ENCODE measurements at regions not wholly inside any gene's neighbourhood (a gene's known extent, or its start where the extent isn't known, plus 50 kb on each side); places are given as distances from the start of the nearest gene placed in this dataset.
"Not testable (repeated sequence)": the region's sequence is repeated elsewhere in the genome, so short reads cannot be mapped to it uniquely, and the experiment has no call there.

GRCh38 chrX:122641826-122642225 lies 542.3 kb upstream of the GRIA3 start:
- DNase-seq = no peak
- no peak overlapping the region for H3K27ac ChIP-seq
- no peaks in the 10 kb centered on the region for H3K4me1 ChIP-seq
- no peaks in the 10 kb centered on the region for H3K27me3 ChIP-seq
- TF ChIP-seq CTCF (IDR thresholded peaks at IDR 0.05) = no peak
- TF ChIP-seq POLR2A (IDR thresholded peaks at IDR 0.05) = no peak
- intact Hi-C loops (cut with DNase I; ENCODE audit: low total_unique reads) = no loop called here
- H3K9me3 ChIP-seq = no peaks in the 10 kb centered on the region
- H3K36me3 ChIP-seq = no peaks in the 10 kb centered on the region
- H3K4me3 ChIP-seq = no peak overlapping the region

GRCh38 chrX:122655256-122655655 lies 528.8 kb upstream of the GRIA3 start:
- H3K36me3 ChIP-seq, H3K4me3 ChIP-seq: not testable (repeated sequence)

GRCh38 chrX:122666601-122667000 lies 517.5 kb upstream of the GRIA3 start:
- Histone ChIP-seq H3K4me1 (no peaks in the 10 kb centered on the region), H3K27me3 (no peaks in the 10 kb centered on the region), H3K9me3 (no peaks in the 10 kb centered on the region), H3K27ac (no peak overlapping the region), H3K4me3 (no peak overlapping the region), H3K36me3 (no peaks in the 10 kb centered on the region)
- intact Hi-C loops (cut with DNase I; ENCODE audit: low total_unique reads) = no loop called here
- no peak for TF ChIP-seq CTCF (IDR thresholded peaks at IDR 0.05)
- no peak for TF ChIP-seq POLR2A (IDR thresholded peaks at IDR 0.05)
- no peak for DNase-seq

More at GRCh38 chrX:122655256-122655655, 528.8 kb upstream of the GRIA3 start:
- H3K9me3 ChIP-seq; H3K4me1 ChIP-seq; DNase-seq; H3K27me3 ChIP-seq; H3K27ac ChIP-seq; intact Hi-C loops (cut with DNase I; ENCODE audit: low total_unique reads): not testable (repeated sequence)

GRCh38 chrX:122667667-122668066 lies 516.4 kb upstream of the GRIA3 start:
- intact Hi-C loops (cut with DNase I; ENCODE audit: low total_unique reads) = no loop called here
- no peak for DNase-seq

GRCh38 chrX:122703762-122704161 lies 480.3 kb upstream of the GRIA3 start:
- no peaks in the 10 kb centered on the region for H3K4me1 ChIP-seq

More at GRCh38 chrX:122667667-122668066, 516.4 kb upstream of the GRIA3 start:
- Histone ChIP-seq H3K4me1 (no peaks in the 10 kb centered on the region), H3K27me3 (no peaks in the 10 kb centered on the region), H3K36me3 (no peaks in the 10 kb centered on the region), H3K4me3 (no peak overlapping the region), H3K27ac (no peak overlapping the region), H3K9me3 (no peaks in the 10 kb centered on the region)
- TF ChIP-seq CTCF (IDR thresholded peaks at IDR 0.05) = no peak
- TF ChIP-seq POLR2A (IDR thresholded peaks at IDR 0.05) = no peak

More at GRCh38 chrX:122703762-122704161, 480.3 kb upstream of the GRIA3 start:
- Histone ChIP-seq H3K9me3 (no peaks in the 10 kb centered on the region), H3K27me3 (no peaks in the 10 kb centered on the region), H3K36me3 (no peaks in the 10 kb centered on the region), H3K27ac (no peak overlapping the region), H3K4me3 (no peak overlapping the region)
- DNase-seq = no peak
- intact Hi-C loops (cut with DNase I; ENCODE audit: low total_unique reads) = no loop called here
- TF ChIP-seq CTCF (IDR thresholded peaks at IDR 0.05) (no peak), POLR2A (IDR thresholded peaks at IDR 0.05) (no peak)
